T-cell (primary cell): ENCODE measurements at regions not wholly inside any gene's neighbourhood (a gene's known extent, or its start where the extent isn't known, plus 50 kb on each side); places are given as distances from the start of the nearest gene placed in this dataset.
"Not testable (repeated sequence)": the region's sequence is repeated elsewhere in the genome, so short reads cannot be mapped to it uniquely, and the experiment has no call there.

Experiments used
- ATAC-seq, 4 experiments: fragments of 200-7000 bp in 3 of 4; fragments of 150-1000 bp in 1 of 4; cut with Tn5 transposase; replicated peaks in 1 of 4; 1 replicate in 3 of 4; 2 replicates in 1 of 4; pipeline ENCODE4 v1.10.0; 2021; ENCODE audit warnings: moderate library complexity in 3 of 4, mild to moderate bottlenecking in 2 of 4, moderate number of reproducible peaks in 1 of 4
- CTCF ChIA-PET, 2 donors: fragments of 300-600 bp; sonication (Branson Sonifier 250); formaldehyde crosslinking; loops; one replicate each; lab custom pipeline; 2022; ENCODE audit warnings: antibody characterized with exemption in 2 of 2; lab: Charles Lee
- POLR2A ChIA-PET, 2 donors: fragments of 300-600 bp; sonication (Branson Sonifier 250); formaldehyde crosslinking; loops; one replicate each; lab custom pipeline; 2022; ENCODE audit warnings: antibody characterized with exemption in 2 of 2; lab: Charles Lee
- DNase-seq, 35 experiments: peaks; one replicate each; pipeline versions ENCODE4 v3.0.0 to v3.0.0-alpha.2; 2013 to 2023
- H3K27ac ChIP-seq: one replicate; pipeline ENCODE4 v1.5.1; 2013; ENCODE audit warnings: low read length
- H3K27me3 ChIP-seq, 2 experiments: replicated peaks in 1 of 2; 1 replicate in 1 of 2; 2 replicates in 1 of 2; pipeline versions ENCODE4 v1.6.1 to v1.7.0; 2013; ENCODE audit warnings: low read length in 1 of 2, mixed read lengths in 1 of 2; ENCODE audit not compliant: control insufficient read depth in 2 of 2, insufficient read depth in 2 of 2; ENCODE audit errors: extremely low read depth in 1 of 2
- H3K36me3 ChIP-seq, 2 donors: 1 replicate in 1 of 2; 2 replicates in 1 of 2; pipeline versions ENCODE4 v1.6.1 to v1.7.0; 2013; ENCODE audit warnings: low read length in 1 of 2; ENCODE audit not compliant: control insufficient read depth in 2 of 2, insufficient read depth in 1 of 2; ENCODE audit errors: extremely low read depth in 1 of 2
- H3K4me1 ChIP-seq, 2 experiments: 1 replicate in 1 of 2; 2 replicates in 1 of 2; pipeline versions ENCODE4 v1.6.1 to v1.7.0; 2013; ENCODE audit warnings: low read length in 2 of 2, mixed read lengths in 1 of 2; ENCODE audit not compliant: insufficient read depth in 2 of 2, control insufficient read depth in 1 of 2; ENCODE audit errors: extremely low read depth in 1 of 2
- H3K4me3 ChIP-seq, 2 donors: 1 replicate in 1 of 2; 2 replicates in 1 of 2; pipeline versions ENCODE4 v1.5.1 to v1.7.0; 2013; ENCODE audit warnings: mild to moderate bottlenecking in 2 of 2, low read length in 1 of 2, moderate library complexity in 1 of 2; ENCODE audit not compliant: control insufficient read depth in 1 of 2; ENCODE audit errors: extremely low read depth in 1 of 2
- H3K9me3 ChIP-seq: 2 replicates; pipeline ENCODE4 v1.7.0; 2013
- H3K27ac Mint-ChIP-seq, 2 donors: one replicate each; pipeline ENCODE4 v1.8.0; 2020 to 2021; ENCODE audit warnings: mild to moderate bottlenecking in 2 of 2, mixed read lengths in 2 of 2
- H3K27me3 Mint-ChIP-seq, 2 donors: one replicate each; pipeline ENCODE4 v1.8.0; 2021 to 2022; ENCODE audit warnings: mixed read lengths in 2 of 2
- H3K36me3 Mint-ChIP-seq: one replicate; pipeline ENCODE4 v1.8.0; 2021; ENCODE audit warnings: mixed read lengths
- H3K4me1 Mint-ChIP-seq, 3 donors: one replicate each; pipeline ENCODE4 v1.8.0; 2020 to 2022; ENCODE audit warnings: mixed read lengths in 3 of 3, mild to moderate bottlenecking in 1 of 3
- H3K4me3 Mint-ChIP-seq, 3 donors: one replicate each; pipeline ENCODE4 v1.8.0; 2020 to 2022; ENCODE audit warnings: mild to moderate bottlenecking in 3 of 3, mixed read lengths in 3 of 3, moderate library complexity in 3 of 3
- H3K9me3 Mint-ChIP-seq, 3 donors: one replicate each; pipeline ENCODE4 v1.8.0; 2020 to 2022; ENCODE audit warnings: mixed read lengths in 3 of 3
- WGBS: methylation state at CpG from one replicate; pipeline ENCODE4 v1.1.5; 2013; ENCODE audit warnings: missing lambda C conversion rate; ENCODE audit not compliant: insufficient coverage; 5-methylcytosine and 5-hydroxymethylcytosine counted together

DNA sequence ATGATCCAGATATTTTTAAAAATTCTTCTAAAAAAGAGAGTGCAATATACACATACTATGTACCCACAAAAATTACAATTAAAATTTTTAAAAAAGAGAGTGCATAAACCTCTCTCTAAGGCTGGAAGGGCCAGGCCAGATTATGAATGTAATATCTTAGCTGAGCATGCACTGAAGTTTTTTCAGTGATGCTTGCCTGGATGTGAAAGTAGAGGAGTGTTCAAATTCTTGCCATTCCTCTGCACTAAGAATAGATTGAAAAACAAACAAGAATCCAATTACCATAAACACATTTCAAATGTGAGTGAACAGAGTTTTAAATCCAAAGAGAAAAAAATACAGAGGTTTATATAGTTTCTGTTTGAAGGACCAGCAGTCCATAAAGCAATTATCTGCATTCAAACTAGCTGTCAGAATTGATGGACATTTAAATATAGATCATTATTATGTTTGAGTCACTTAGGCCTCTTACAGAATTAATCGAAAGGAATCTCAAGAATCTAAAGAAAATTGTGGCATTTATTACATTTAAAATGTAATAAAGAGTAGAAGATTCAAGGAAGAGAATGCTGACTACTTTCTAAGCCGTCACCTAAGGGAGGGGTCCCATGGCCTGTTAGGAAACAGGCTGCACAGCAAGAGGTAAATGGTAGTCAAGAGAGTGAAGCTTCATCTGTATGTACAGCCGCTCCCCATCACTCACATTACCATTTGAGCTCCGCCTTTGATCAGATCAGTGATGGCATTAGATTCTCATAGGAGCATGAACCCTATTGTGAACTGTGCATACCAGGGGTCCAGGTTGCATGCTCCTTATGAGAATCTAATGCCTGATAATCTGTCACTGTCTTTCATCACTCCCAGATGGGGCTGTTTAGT, 159.3 kb upstream of the MDFIC2 start:
- Mint-ChIP-seq H3K36me3 (no peaks in the 10 kb centered on the region), H3K27me3 (peaks cover 0 to 6% of the 10 kb centered on the region in 2 donors), H3K4me1 (no peaks in the 10 kb centered on the region), H3K4me3 (no peak overlapping the region), H3K27ac (no peak overlapping the region), H3K9me3 (no peaks in the 10 kb centered on the region)
- CTCF ChIA-PET, result no interaction called here
- ATAC-seq (no peak), DNase-seq (no peak)
- Histone ChIP-seq H3K27me3 (no peaks in the 10 kb centered on the region), H3K4me1 (no peaks in the 10 kb centered on the region), H3K4me3 (no peak overlapping the region), H3K9me3 (no peaks in the 10 kb centered on the region), H3K27ac (no peak overlapping the region), H3K36me3 (no peaks in the 10 kb centered on the region)
- 83% methylated on average over 1 of the region's 4 CpGs for WGBS
- POLR2A ChIA-PET, result no interaction called here

DNA sequence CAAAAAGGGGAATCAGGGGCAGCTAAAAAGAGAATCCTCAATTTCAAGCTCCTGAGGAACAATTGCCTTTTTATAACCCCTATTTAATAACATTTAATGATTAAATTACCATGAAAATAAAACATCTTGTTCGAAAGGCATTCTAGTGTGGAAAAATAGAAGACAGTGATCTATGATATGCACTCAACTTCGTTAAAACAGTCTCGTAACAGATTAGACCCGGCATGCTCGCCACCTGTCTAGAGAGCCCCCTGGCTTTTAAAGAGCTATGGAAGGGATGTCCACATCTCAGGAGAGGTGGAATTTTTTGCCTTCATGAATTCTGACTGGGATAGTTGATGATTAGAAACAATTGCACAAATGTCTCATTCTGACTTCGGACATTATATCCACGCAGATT, 153.7 kb upstream of the MDFIC2 start:
- no peak overlapping the region for H3K27ac Mint-ChIP-seq
- H3K4me3 Mint-ChIP-seq, result no peak overlapping the region
- no peaks in the 10 kb centered on the region for H3K4me1 Mint-ChIP-seq
- ChIA-PET POLR2A (no interaction called here), CTCF (no interaction called here)
- no peaks in the 10 kb centered on the region for H3K4me1 ChIP-seq
- H3K36me3 Mint-ChIP-seq, result no peaks in the 10 kb centered on the region
- WGBS, result 95% methylated on average over 4 of the region's 7 CpGs
- ATAC-seq (no peak), DNase-seq (no peak)
- no peak overlapping the region for H3K27ac ChIP-seq
- H3K9me3 Mint-ChIP-seq, result peaks cover 0 to 2% (median 0%) of the 10 kb centered on the region in 3 donors
- no peak overlapping the region for H3K4me3 ChIP-seq
- H3K9me3 ChIP-seq, result no peaks in the 10 kb centered on the region
- no peaks in the 10 kb centered on the region for H3K27me3 ChIP-seq
- H3K36me3 ChIP-seq, result no peaks in the 10 kb centered on the region
- peaks cover 0 to 6% of the 10 kb centered on the region in 2 donors for H3K27me3 Mint-ChIP-seq

DNA sequence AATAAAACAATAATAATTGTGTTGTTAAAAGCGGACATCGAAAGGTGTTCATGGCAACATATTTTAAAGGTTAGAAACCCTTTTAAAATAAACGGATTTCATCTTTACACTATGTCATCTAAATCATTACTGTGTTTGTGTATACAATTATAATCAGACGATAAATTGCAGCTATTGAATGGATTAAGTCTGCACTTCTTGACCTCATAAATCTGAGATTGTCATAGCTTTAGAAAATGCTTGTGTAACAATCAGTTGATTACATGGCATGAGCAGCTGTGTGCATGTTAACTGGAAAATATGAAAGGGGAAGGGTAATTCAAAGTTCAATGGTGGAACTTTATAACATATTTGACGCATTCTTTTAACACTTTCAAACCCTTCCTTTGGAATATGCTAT, 152.4 kb upstream of the MDFIC2 start:
- ChIA-PET CTCF (no interaction called here), POLR2A (no interaction called here)
- no peak overlapping the region for H3K27ac ChIP-seq
- no peak for ATAC-seq
- Mint-ChIP-seq H3K4me1 (no peaks in the 10 kb centered on the region), H3K27ac (no peak overlapping the region), H3K27me3 (peaks cover 4 to 10% of the 10 kb centered on the region in 2 donors), H3K9me3 (peaks cover 0 to 4% (median 2%) of the 10 kb centered on the region in 3 donors), H3K4me3 (no peak overlapping the region), H3K36me3 (no peaks in the 10 kb centered on the region)
- no peaks in the 10 kb centered on the region for H3K4me1 ChIP-seq
- no peaks in the 10 kb centered on the region for H3K9me3 ChIP-seq
- H3K4me3 ChIP-seq, result no peak overlapping the region
- H3K27me3 ChIP-seq, result no peaks in the 10 kb centered on the region
- no peak for DNase-seq
- no peaks in the 10 kb centered on the region for H3K36me3 ChIP-seq
- no CpG with 5 or more reads among the region's 5 CpGs for WGBS

DNA sequence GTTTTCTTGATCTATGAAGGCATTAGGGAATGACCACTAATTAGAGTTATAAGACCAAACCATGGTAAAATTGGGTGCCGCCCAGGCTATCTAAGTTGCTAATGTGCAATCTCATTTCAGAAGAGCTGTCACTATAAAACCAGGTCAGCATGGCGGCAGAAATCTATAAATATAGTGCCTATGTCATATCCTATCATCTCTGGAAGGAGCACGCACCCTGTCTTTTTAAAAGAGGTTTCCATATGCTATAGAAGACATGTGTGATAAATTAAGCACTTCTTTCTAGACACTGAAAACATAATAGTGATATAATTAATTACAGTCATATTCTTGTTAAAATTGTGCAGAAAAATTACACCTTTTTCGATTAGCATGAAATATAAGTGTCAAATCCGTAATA, 152.0 kb upstream of the MDFIC2 start:
- Histone ChIP-seq H3K4me1 (no peaks in the 10 kb centered on the region), H3K9me3 (no peaks in the 10 kb centered on the region), H3K27me3 (no peaks in the 10 kb centered on the region), H3K4me3 (no peak overlapping the region), H3K36me3 (no peaks in the 10 kb centered on the region), H3K27ac (no peak overlapping the region)
- peaks cover 4 to 10% of the 10 kb centered on the region in 2 donors for H3K27me3 Mint-ChIP-seq
- no peaks in the 10 kb centered on the region for H3K4me1 Mint-ChIP-seq
- 80% methylated on average over 1 of the region's 5 CpGs for WGBS
- H3K4me3 Mint-ChIP-seq, result no peak overlapping the region
- ChIA-PET POLR2A (no interaction called here), CTCF (no interaction called here)
- no peaks in the 10 kb centered on the region for H3K36me3 Mint-ChIP-seq
- ATAC-seq, result no peak
- no peak overlapping the region for H3K27ac Mint-ChIP-seq
- DNase-seq, result no peak
- H3K9me3 Mint-ChIP-seq, result peaks cover 0 to 4% (median 2%) of the 10 kb centered on the region in 3 donors

DNA sequence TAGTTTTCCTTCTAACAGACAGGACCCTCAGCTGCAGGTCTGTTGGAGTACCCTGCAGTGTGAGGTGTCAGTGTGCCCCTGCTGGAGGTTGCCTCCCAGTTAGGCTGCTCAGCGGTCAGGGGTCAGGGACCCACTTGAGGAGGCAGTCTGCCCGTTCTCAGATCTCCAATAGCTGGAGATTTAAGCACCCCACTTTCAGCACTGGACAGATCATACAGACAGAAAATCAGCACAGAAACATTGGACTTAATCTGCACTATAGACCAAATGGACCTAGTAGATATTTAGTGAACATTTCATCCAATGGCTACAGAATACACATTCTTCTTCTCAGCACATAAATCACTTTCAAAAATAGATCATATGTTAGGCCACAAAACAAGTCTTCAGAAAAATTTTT, 137.8 kb upstream of the MDFIC2 start:
- CTCF ChIA-PET, POLR2A ChIA-PET, H3K27ac ChIP-seq, H3K9me3 ChIP-seq, H3K4me1 Mint-ChIP-seq, H3K27ac Mint-ChIP-seq, DNase-seq, H3K4me3 ChIP-seq, H3K27me3 ChIP-seq, H3K4me1 ChIP-seq, H3K4me3 Mint-ChIP-seq, ATAC-seq, H3K36me3 Mint-ChIP-seq, H3K36me3 ChIP-seq: not testable (repeated sequence)
- peaks cover 11 to 15% of the 10 kb centered on the region in 2 donors for H3K27me3 Mint-ChIP-seq
- WGBS, result 58% methylated on average over 2 of the region's 2 CpGs
- H3K9me3 Mint-ChIP-seq, result peaks cover 7 to 13% (median 10%) of the 10 kb centered on the region in 3 donors

DNA sequence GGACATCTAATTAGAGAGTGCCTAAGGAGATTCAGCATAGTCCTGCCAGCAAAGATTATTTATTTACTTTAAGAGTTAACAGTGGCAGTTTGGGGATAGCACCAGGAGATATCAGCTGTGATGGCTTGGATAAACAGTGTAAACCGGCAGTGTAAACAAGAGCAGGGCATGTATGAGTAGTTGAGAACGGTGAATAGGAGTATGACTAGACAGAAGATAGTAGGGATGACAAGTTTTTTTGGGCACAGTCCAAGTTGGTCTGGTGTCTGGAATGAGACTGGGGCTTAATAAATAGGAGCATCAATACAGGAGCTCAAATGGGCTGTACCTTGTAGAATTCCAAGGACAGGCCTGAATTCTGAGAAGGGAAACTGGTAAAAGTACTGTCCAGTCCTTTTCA, 123.0 kb upstream of the MDFIC2 start:
- CTCF ChIA-PET, result interaction anchor here in 1 of 2 donors (0.6 kb wide), 1 partner anchor 34 kb away, joined by 3 read pairs; no protein-coding TSS in a partner anchor
- 83% methylated on average over 2 of the region's 2 CpGs for WGBS
- H3K4me1 ChIP-seq, H3K36me3 ChIP-seq, H3K27me3 ChIP-seq, H3K9me3 Mint-ChIP-seq, POLR2A ChIA-PET, H3K9me3 ChIP-seq, H3K4me3 Mint-ChIP-seq, ATAC-seq, H3K4me3 ChIP-seq, DNase-seq, H3K27ac ChIP-seq, H3K4me1 Mint-ChIP-seq, H3K36me3 Mint-ChIP-seq, H3K27ac Mint-ChIP-seq: not testable (repeated sequence)
- peaks cover 21 to 34% of the 10 kb centered on the region in 2 donors for H3K27me3 Mint-ChIP-seq
